CD14-positive monocyte (primary cell): ENCODE measurements at regions not wholly inside any gene's neighbourhood (a gene's known extent, or its start where the extent isn't known, plus 50 kb on each side); places are given as distances from the start of the nearest gene placed in this dataset.

Experiments used
- DNase-seq, 3 donors: peaks; one replicate each; pipeline ENCODE4 v3.0.0-alpha.2; 2011 to 2022
- H2AFZ ChIP-seq: 2 replicates; pipeline ENCODE4 v1.6.0; 2012; ENCODE audit warnings: mild to moderate bottlenecking, low read depth, low read length, inconsistent platforms; ENCODE audit not compliant: insufficient read depth, poor library complexity, severe bottlenecking
- H3K27ac ChIP-seq, 2 donors: 1 replicate in 1 of 2; 2 replicates in 1 of 2; pipeline ENCODE4 v1.5.1; 2012 to 2013; ENCODE audit warnings: low read length in 2 of 2, control low read depth in 1 of 2, inconsistent platforms in 1 of 2, low read depth in 1 of 2, mild to moderate bottlenecking in 1 of 2
- H3K27me3 ChIP-seq, 2 donors: one replicate each; pipeline versions ENCODE4 v1.6.0 to v1.6.1; 2011 to 2013; ENCODE audit warnings: low read length in 2 of 2; ENCODE audit not compliant: control insufficient read depth in 2 of 2, insufficient read depth in 2 of 2
- H3K36me3 ChIP-seq, 2 donors: replicated peaks in 1 of 2; 1 replicate in 1 of 2; 2 replicates in 1 of 2; pipeline versions ENCODE4 v1.5.1 to v1.6.1; 2012 to 2013; ENCODE audit warnings: low read length in 2 of 2, control low read depth in 1 of 2, inconsistent platforms in 1 of 2, mild to moderate bottlenecking in 1 of 2; ENCODE audit not compliant: insufficient read depth in 2 of 2, control insufficient read depth in 1 of 2
- H3K4me1 ChIP-seq, 2 donors: 1 replicate in 1 of 2; 2 replicates in 1 of 2; pipeline versions ENCODE4 v1.5.1 to v1.6.1; 2012 to 2013; ENCODE audit warnings: low read length in 2 of 2, control low read depth in 1 of 2, inconsistent platforms in 1 of 2, mild to moderate bottlenecking in 1 of 2, moderate library complexity in 1 of 2; ENCODE audit not compliant: insufficient read depth in 2 of 2, control insufficient read depth in 1 of 2
- H3K4me2 ChIP-seq: replicated peaks from 2 replicates; pipeline ENCODE3; 2012; ENCODE audit warnings: low read length, moderate library complexity, mild to moderate bottlenecking; ENCODE audit not compliant: poor library complexity, severe bottlenecking; ENCODE audit errors: extremely low read depth
- H3K4me3 ChIP-seq, 3 experiments: fragments of 200-600 bp in 1 of 3; sonication (generic) in 1 of 3; replicated peaks in 1 of 3; 1 replicate in 2 of 3; 2 replicates in 1 of 3; pipeline ENCODE4 v1.5.1; 2011 to 2013; ENCODE audit warnings: low read length in 3 of 3, mild to moderate bottlenecking in 3 of 3, control low read depth in 2 of 3, low read depth in 2 of 3, inconsistent platforms in 1 of 3, moderate library complexity in 1 of 3
- H3K79me2 ChIP-seq: 2 replicates; pipeline ENCODE4 v1.6.0; 2012; ENCODE audit warnings: mild to moderate bottlenecking, control low read depth, inconsistent platforms, low read length, moderate library complexity; ENCODE audit not compliant: insufficient read depth
- H3K9ac ChIP-seq: 2 replicates; pipeline ENCODE4 v1.6.0; 2017; ENCODE audit warnings: low read length, mild to moderate bottlenecking; ENCODE audit not compliant: insufficient read depth, poor library complexity, severe bottlenecking
- H3K9me3 ChIP-seq, 2 donors: replicated peaks in 1 of 2; 1 replicate in 1 of 2; 2 replicates in 1 of 2; pipeline versions ENCODE4 v1.5.1 to v1.6.1; 2012 to 2013; ENCODE audit warnings: low read length in 2 of 2, control low read depth in 1 of 2; ENCODE audit not compliant: control insufficient read depth in 1 of 2, insufficient read depth in 1 of 2
- H4K20me1 ChIP-seq: 2 replicates; pipeline ENCODE4 v1.6.0; 2012; ENCODE audit warnings: mild to moderate bottlenecking, low read length, control low read depth, moderate library complexity; ENCODE audit not compliant: insufficient read depth
- H3K27ac Mint-ChIP-seq, 7 donors: one replicate each; pipeline ENCODE4 v1.8.0; 2020; ENCODE audit warnings: mild to moderate bottlenecking in 7 of 7, mixed read lengths in 7 of 7, moderate library complexity in 6 of 7, inconsistent platforms in 2 of 7
- H3K27me3 Mint-ChIP-seq, 3 donors: one replicate each; pipeline ENCODE4 v1.8.0; 2021 to 2022; ENCODE audit warnings: low read depth in 3 of 3, mild to moderate bottlenecking in 3 of 3, mixed read lengths in 3 of 3, moderate library complexity in 3 of 3, inconsistent platforms in 1 of 3
- H3K36me3 Mint-ChIP-seq, 2 donors: one replicate each; pipeline ENCODE4 v1.8.0; 2020; ENCODE audit warnings: mixed read lengths in 2 of 2, inconsistent platforms in 1 of 2, mild to moderate bottlenecking in 1 of 2
- H3K4me1 Mint-ChIP-seq: one replicate; pipeline ENCODE4 v1.8.0; 2020; ENCODE audit warnings: mild to moderate bottlenecking, mixed read lengths
- H3K4me3 Mint-ChIP-seq, 2 donors: one replicate each; pipeline ENCODE4 v1.8.0; 2020; ENCODE audit warnings: mild to moderate bottlenecking in 2 of 2, mixed read lengths in 2 of 2, moderate library complexity in 1 of 2
- H3K9me3 Mint-ChIP-seq, 7 donors: one replicate each; pipeline ENCODE4 v1.8.0; 2020 to 2022; ENCODE audit warnings: mixed read lengths in 7 of 7, mild to moderate bottlenecking in 6 of 7, moderate library complexity in 6 of 7, inconsistent platforms in 2 of 7
- CTCF ChIP-seq: fragments of 200-600 bp; IDR thresholded peaks from one replicate; pipeline ENCODE4 v1.8.0; 2022; ENCODE audit warnings: antibody characterized with exemption, mild to moderate bottlenecking
- WGBS: methylation state at CpG from one replicate; pipeline ENCODE4 v1.1.5; 2013; ENCODE audit warnings: missing lambda C conversion rate; ENCODE audit not compliant: insufficient coverage; 5-methylcytosine and 5-hydroxymethylcytosine counted together
- intact Hi-C, 2 donors: fragments of 100-400 bp; cut with micrococcal nuclease; formaldehyde crosslinking; loops; one replicate each; pipeline versions ENCODE4 v1.15.0 to v1.15.1; 2023

DNA sequence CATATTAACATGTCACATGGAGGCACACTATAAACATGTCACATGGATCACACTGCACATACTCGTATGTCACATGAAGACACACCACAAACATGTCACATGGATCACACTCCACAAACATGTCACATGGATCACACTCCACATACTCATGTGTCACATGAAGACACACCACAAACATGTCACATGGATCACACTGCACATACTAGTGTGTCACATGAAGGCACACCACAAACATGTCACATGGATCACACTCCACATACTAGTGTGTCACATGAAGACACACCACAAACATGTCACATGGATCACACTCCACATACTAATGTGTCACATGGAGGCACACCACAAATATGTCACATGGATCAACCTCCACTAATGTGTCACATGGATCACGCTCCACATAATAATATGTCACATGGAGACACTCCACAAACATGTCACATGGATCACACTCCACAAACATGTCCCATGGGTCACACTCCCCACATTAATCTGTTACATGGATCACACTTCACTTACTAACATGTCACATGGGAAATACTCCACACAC, 195.6 kb upstream of the PFKP start:
- H3K79me2 ChIP-seq, result no peaks in the 10 kb centered on the region
- no peaks in the 10 kb centered on the region for H3K4me1 Mint-ChIP-seq
- no peak overlapping the region for H2AFZ ChIP-seq
- H3K27me3 ChIP-seq, result no peaks in the 10 kb centered on the region
- DNase-seq, result no peak
- no peaks in the 10 kb centered on the region for H4K20me1 ChIP-seq
- peaks cover 0 to 3% of the 10 kb centered on the region in 2 donors for H3K9me3 ChIP-seq
- WGBS, result 89% methylated on average over 2 of the region's 2 CpGs
- no peaks in the 10 kb centered on the region for H3K36me3 ChIP-seq
- H3K4me1 ChIP-seq, result no peaks in the 10 kb centered on the region
- no peak overlapping the region for H3K4me3 Mint-ChIP-seq
- no peak overlapping the region for H3K27ac Mint-ChIP-seq
- H3K4me2 ChIP-seq, result no peak overlapping the region
- peaks cover 0 to 6% (median 2%) of the 10 kb centered on the region in 7 donors for H3K9me3 Mint-ChIP-seq
- peaks cover 0 to 3% (median 2%) of the 10 kb centered on the region in 3 donors for H3K27me3 Mint-ChIP-seq
- H3K9ac ChIP-seq, result no peak overlapping the region
- no peak overlapping the region for H3K27ac ChIP-seq
- H3K36me3 Mint-ChIP-seq, result no peaks in the 10 kb centered on the region
- intact Hi-C loops, result no loop called here
- no peak for TF ChIP-seq CTCF
- no peak overlapping the region for H3K4me3 ChIP-seq

DNA sequence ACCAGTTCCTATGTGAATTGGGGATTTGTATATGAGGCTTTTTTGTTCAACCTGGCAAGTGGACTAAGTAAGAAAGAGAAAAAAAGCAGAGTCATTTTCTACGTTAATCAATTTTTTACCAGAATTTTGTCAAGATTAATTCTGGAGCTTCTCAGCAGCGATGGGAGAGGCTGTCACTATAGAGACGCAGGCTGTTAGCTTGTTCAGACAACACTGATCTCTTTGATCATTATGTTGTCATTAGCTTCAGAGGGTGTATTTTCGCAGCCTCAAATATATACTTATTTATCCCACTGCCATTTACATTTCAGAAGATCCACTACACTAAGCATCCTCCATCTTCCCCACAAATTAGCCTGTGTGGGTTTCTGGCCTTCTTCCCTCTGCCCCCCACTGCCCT, 196.7 kb upstream of the PFKP start:
- H3K9ac ChIP-seq, result no peak overlapping the region
- no peak overlapping the region for H3K4me2 ChIP-seq
- Mint-ChIP-seq H3K27ac (no peak overlapping the region), H3K36me3 (no peaks in the 10 kb centered on the region), H3K9me3 (peaks cover 0 to 15% (median 5%) of the 10 kb centered on the region in 7 donors), H3K4me1 (no peaks in the 10 kb centered on the region), H3K4me3 (no peak overlapping the region), H3K27me3 (peaks cover 0 to 3% (median 2%) of the 10 kb centered on the region in 3 donors)
- H3K36me3 ChIP-seq, result no peaks in the 10 kb centered on the region
- H3K9me3 ChIP-seq, result peaks cover 0 to 13% of the 10 kb centered on the region in 2 donors
- no peaks in the 10 kb centered on the region for H3K4me1 ChIP-seq
- H4K20me1 ChIP-seq, result no peaks in the 10 kb centered on the region
- no CpG with 5 or more reads among the region's 4 CpGs for WGBS
- no peak overlapping the region for H3K27ac ChIP-seq
- no peak for TF ChIP-seq CTCF
- H2AFZ ChIP-seq, result no peak overlapping the region
- H3K4me3 ChIP-seq, result no peak overlapping the region
- DNase-seq, result no peak
- no peaks in the 10 kb centered on the region for H3K27me3 ChIP-seq
- H3K79me2 ChIP-seq, result no peaks in the 10 kb centered on the region
- intact Hi-C loops, result no loop called here
